ENCODE measurements at regions not wholly inside any gene's neighbourhood (a gene's known extent, or its start where the extent isn't known, plus 50 kb on each side); places are given as distances from the start of the nearest gene placed in this dataset.

DNA sequence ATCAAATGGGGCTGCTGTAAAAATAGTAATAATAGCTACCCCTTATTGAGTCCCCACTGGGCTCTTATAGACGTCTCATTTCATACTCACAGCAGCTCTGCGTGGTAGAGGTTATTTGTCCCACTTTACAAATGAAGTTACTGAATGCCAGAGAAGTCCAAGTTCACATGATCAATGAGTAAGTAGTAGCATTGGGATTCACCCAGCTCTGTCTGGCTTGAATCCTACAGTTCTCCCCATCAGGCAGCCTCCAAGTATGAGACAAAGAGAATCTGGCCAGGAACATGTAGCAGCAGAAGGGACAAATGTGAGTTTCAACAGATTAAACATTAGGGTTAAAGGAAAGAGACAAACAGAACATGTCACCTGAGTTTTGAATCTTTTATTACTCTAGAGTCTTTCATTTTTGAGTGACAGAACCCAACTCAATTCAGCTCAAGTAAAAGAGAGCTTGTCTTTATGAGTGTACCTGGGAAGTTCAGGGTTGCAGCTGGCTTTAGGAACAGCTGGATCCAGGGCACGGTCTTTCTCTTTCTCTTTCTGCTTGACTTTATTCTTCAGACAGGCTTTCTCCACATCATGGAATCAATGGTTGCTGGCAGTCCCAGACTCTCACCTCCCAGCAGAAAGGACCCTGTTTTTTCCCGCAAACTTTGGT is 64.1 kb upstream of the JDP2 start:
- no peaks in the 10 kb centered on the region for H3K27me3 ChIP-seq (ENCODE audit: low read length)
- no peak overlapping the region for H3K4me2 ChIP-seq (ENCODE audit: low read depth, low read length, poor library complexity, severe bottlenecking)
- no peak for DNase-seq
- H4K20me1 ChIP-seq (ENCODE audit: insufficient read depth, low read depth, low read length), result no peaks in the 10 kb centered on the region
- no peaks in the 10 kb centered on the region for H3K4me1 ChIP-seq (ENCODE audit: low read length)
- H3K79me2 ChIP-seq (ENCODE audit: low read length), result no peaks in the 10 kb centered on the region
- H3K36me3 ChIP-seq (ENCODE audit: insufficient read depth, low read length), result no peaks in the 10 kb centered on the region
- no peaks in the 10 kb centered on the region for H3K9me2 ChIP-seq (replicated peaks; ENCODE audit: insufficient read depth, low read length)
- no peaks in the 10 kb centered on the region for H3K9me3 ChIP-seq (ENCODE audit: low read length)
- no peak overlapping the region for H3K27ac ChIP-seq (ENCODE audit: low read length)
- H3K4me3 ChIP-seq (ENCODE audit: low read length), result no peak overlapping the region
- H3K9ac ChIP-seq (ENCODE audit: low read length), result no peak overlapping the region
- no peak overlapping the region for H2AFZ ChIP-seq (ENCODE audit: low read length)

DNA sequence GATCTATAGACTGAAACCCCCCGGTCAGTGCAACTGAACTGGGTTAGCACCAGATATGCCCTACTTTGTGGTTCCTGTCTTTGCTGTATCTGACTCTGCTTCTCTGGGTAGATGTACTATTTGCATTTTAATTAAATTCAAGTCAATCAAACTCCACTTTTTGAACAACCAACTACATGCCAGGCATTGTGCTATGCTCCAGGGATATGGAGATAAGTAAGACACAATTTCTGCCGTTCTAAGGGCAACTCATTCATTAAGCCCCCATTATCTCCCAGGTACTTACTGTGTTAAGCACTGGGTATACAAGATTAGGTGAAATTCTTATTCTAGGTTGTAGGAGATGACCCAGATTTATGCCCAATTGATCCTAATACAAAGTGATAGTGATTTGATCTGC is 62.7 kb upstream of the JDP2 start:
- no peaks in the 10 kb centered on the region for H3K9me2 ChIP-seq (replicated peaks; ENCODE audit: insufficient read depth, low read length)
- no peaks in the 10 kb centered on the region for H3K9me3 ChIP-seq (ENCODE audit: low read length)
- H3K27me3 ChIP-seq (ENCODE audit: low read length), result no peaks in the 10 kb centered on the region
- no peak overlapping the region for H2AFZ ChIP-seq (ENCODE audit: low read length)
- H3K36me3 ChIP-seq (ENCODE audit: insufficient read depth, low read length), result no peaks in the 10 kb centered on the region
- H3K4me3 ChIP-seq (ENCODE audit: low read length), result no peak overlapping the region
- H4K20me1 ChIP-seq (ENCODE audit: insufficient read depth, low read depth, low read length), result no peaks in the 10 kb centered on the region
- no peaks in the 10 kb centered on the region for H3K79me2 ChIP-seq (ENCODE audit: low read length)
- no peaks in the 10 kb centered on the region for H3K4me1 ChIP-seq (ENCODE audit: low read length)
- no peak for DNase-seq
- no peak overlapping the region for H3K9ac ChIP-seq (ENCODE audit: low read length)
- H3K27ac ChIP-seq (ENCODE audit: low read length), result no peak overlapping the region
- no peak overlapping the region for H3K4me2 ChIP-seq (ENCODE audit: low read depth, low read length, poor library complexity, severe bottlenecking)

DNA sequence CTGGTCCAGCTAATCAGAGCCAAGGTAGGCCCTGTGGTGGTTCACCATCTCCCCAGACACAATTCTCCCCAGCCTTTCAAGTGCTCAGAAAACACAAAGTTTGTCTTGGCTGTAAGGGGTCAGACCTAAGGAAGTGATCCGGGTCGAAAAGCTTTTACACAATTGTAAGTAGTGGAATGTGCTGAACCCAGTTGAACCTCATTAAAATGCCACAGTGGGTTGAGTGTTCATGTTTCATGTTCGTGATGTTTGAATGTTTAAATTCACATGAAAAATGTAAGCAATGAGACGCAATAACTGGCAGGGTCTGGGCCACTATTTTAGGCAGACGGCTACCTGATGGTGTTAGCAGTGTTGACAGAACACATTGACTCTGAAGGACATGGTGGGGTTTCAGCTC is 60.9 kb upstream of the JDP2 start:
- no peak overlapping the region for H3K27ac ChIP-seq (ENCODE audit: low read length)
- H2AFZ ChIP-seq (ENCODE audit: low read length), result no peak overlapping the region
- no peaks in the 10 kb centered on the region for H3K79me2 ChIP-seq (ENCODE audit: low read length)
- H3K9me3 ChIP-seq (ENCODE audit: low read length), result no peaks in the 10 kb centered on the region
- no peak overlapping the region for H3K4me2 ChIP-seq (ENCODE audit: low read depth, low read length, poor library complexity, severe bottlenecking)
- no peaks in the 10 kb centered on the region for H3K36me3 ChIP-seq (ENCODE audit: insufficient read depth, low read length)
- H3K4me3 ChIP-seq (ENCODE audit: low read length), result no peak overlapping the region
- H4K20me1 ChIP-seq (ENCODE audit: insufficient read depth, low read depth, low read length), result no peaks in the 10 kb centered on the region
- H3K4me1 ChIP-seq (ENCODE audit: low read length), result no peaks in the 10 kb centered on the region
- no peak for DNase-seq
- no peaks in the 10 kb centered on the region for H3K9me2 ChIP-seq (replicated peaks; ENCODE audit: insufficient read depth, low read length)
- H3K9ac ChIP-seq (ENCODE audit: low read length), result no peak overlapping the region
- H3K27me3 ChIP-seq (ENCODE audit: low read length), result no peaks in the 10 kb centered on the region

DNA sequence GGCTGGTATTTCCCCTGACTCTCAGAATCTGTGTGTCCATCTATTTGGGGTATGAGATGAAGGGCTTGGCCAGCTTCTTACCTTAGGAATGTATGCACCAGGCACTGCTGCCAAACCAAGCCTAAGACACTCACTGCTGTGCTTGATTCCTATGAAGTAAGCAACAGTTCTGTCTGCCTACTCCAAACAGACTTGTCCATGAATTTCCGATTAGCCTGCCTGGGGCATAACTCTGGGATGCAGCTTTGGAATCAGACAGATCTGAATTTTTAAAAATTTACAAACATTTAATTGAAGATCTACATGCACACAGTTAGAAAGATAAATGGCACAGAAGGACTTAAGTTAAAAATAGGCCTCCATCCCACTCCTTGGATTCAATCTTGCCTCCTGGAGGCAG is 59.5 kb upstream of the JDP2 start:
- H3K9me2 ChIP-seq (replicated peaks; ENCODE audit: insufficient read depth, low read length), result no peaks in the 10 kb centered on the region
- no peak overlapping the region for H2AFZ ChIP-seq (ENCODE audit: low read length)
- no peaks in the 10 kb centered on the region for H3K36me3 ChIP-seq (ENCODE audit: insufficient read depth, low read length)
- no peak overlapping the region for H3K4me3 ChIP-seq (ENCODE audit: low read length)
- H3K27ac ChIP-seq (ENCODE audit: low read length), result no peak overlapping the region
- no peak for DNase-seq
- H4K20me1 ChIP-seq (ENCODE audit: insufficient read depth, low read depth, low read length), result no peaks in the 10 kb centered on the region
- H3K4me2 ChIP-seq (ENCODE audit: low read depth, low read length, poor library complexity, severe bottlenecking), result no peak overlapping the region
- no peaks in the 10 kb centered on the region for H3K27me3 ChIP-seq (ENCODE audit: low read length)
- H3K79me2 ChIP-seq (ENCODE audit: low read length), result no peaks in the 10 kb centered on the region
- no peak overlapping the region for H3K9ac ChIP-seq (ENCODE audit: low read length)
- H3K4me1 ChIP-seq (ENCODE audit: low read length), result no peaks in the 10 kb centered on the region
- no peaks in the 10 kb centered on the region for H3K9me3 ChIP-seq (ENCODE audit: low read length)

DNA sequence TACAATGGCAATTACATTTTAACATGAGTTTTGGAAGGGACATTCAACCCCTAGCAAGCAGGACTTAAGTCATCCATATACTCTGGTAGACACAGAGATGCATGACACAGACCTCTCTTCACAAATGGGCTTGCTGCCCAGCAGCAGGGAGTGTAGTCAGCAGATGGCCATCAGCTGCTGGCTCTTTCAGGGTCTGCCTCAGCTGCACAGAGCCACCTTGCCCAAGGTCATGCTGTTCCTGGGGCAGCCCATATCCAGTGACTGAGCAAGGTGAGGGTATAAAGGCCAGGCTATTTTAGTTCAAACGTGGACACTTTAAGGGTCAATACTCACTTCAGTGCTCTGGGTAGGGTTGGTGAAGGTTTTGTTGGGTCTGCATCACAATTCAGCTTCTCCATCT is 58.3 kb upstream of the JDP2 start:
- Histone ChIP-seq H2AFZ (ENCODE audit: low read length) (no peak overlapping the region), H3K36me3 (ENCODE audit: insufficient read depth, low read length) (no peaks in the 10 kb centered on the region), H3K4me2 (ENCODE audit: low read depth, low read length, poor library complexity, severe bottlenecking) (no peak overlapping the region), H3K4me3 (ENCODE audit: low read length) (no peak overlapping the region), H3K4me1 (ENCODE audit: low read length) (no peaks in the 10 kb centered on the region), H3K9me3 (ENCODE audit: low read length) (no peaks in the 10 kb centered on the region), H3K79me2 (ENCODE audit: low read length) (no peaks in the 10 kb centered on the region), H3K9ac (ENCODE audit: low read length) (no peak overlapping the region), H4K20me1 (ENCODE audit: insufficient read depth, low read depth, low read length) (no peaks in the 10 kb centered on the region), H3K9me2 (replicated peaks; ENCODE audit: insufficient read depth, low read length) (no peaks in the 10 kb centered on the region), H3K27me3 (ENCODE audit: low read length) (no peaks in the 10 kb centered on the region), H3K27ac (ENCODE audit: low read length) (no peak overlapping the region)
- no peak for DNase-seq

DNA sequence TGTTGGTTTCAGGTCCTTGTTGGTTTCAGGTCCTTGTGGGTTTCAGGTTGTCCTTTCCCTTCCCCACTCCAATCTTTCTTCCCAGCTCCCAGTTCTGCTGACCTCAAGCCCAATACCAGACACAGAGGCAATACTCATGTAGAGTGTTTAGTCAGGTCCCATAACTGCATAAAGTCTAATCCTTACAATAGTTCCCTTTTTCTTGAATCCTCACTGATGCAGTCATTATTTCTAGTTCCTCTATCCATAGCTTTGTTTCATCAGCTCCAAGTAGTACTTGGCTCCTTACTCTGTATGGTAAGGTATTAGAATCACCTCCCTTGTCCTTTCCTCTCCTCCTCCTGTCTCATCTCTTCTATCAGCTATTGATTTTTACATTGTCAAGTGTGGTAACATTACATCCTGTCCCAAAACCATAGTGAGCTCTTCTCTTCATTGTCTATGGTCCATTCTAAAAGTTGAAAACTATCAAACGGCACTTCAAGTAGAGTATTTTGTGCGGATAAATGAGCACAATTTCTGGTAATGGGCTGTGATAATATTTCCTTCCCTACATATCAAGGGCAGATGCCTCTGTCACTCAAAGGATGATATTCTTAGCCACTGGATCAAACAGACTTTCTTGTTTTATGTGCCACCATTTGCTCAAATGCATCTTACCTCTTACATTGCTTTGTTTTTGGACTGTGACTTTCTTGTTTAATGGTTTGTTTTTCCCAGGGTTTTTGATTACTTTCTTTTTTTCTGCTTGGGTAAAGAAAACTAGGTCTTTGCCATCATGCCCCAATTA is 57.2 kb upstream of the JDP2 start:
- H3K4me3 ChIP-seq (ENCODE audit: low read length), result no peak overlapping the region
- no peak overlapping the region for H2AFZ ChIP-seq (ENCODE audit: low read length)
- no peak overlapping the region for H3K4me2 ChIP-seq (ENCODE audit: low read depth, low read length, poor library complexity, severe bottlenecking)
- no peak overlapping the region for H3K27ac ChIP-seq (ENCODE audit: low read length)
- H3K4me1 ChIP-seq (ENCODE audit: low read length), result no peaks in the 10 kb centered on the region
- H4K20me1 ChIP-seq (ENCODE audit: insufficient read depth, low read depth, low read length), result no peaks in the 10 kb centered on the region
- no peaks in the 10 kb centered on the region for H3K36me3 ChIP-seq (ENCODE audit: insufficient read depth, low read length)
- DNase-seq, result no peak
- no peaks in the 10 kb centered on the region for H3K9me2 ChIP-seq (replicated peaks; ENCODE audit: insufficient read depth, low read length)
- no peaks in the 10 kb centered on the region for H3K79me2 ChIP-seq (ENCODE audit: low read length)
- H3K9me3 ChIP-seq (ENCODE audit: low read length), result no peaks in the 10 kb centered on the region
- H3K27me3 ChIP-seq (ENCODE audit: low read length), result no peaks in the 10 kb centered on the region
- H3K9ac ChIP-seq (ENCODE audit: low read length), result no peak overlapping the region

DNA sequence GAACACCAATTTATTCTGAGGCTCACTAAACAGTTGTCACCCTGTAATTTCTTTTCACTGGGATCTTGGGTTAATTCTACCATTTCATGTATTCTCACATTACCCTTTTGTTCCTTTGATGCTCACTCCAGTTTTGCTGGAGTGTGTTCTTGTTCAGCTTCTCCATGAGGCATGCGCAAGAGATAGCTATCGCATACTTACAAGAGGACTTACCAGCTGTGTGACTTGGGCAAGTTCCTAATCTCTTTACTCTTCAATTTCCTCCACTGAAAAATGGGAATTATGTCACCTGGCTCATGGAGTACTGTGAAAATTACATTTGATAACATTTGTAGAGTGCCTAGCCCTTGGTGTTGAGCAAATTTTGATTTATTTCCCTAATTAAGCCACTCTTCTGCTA is 56.5 kb upstream of the JDP2 start:
- no peak overlapping the region for H3K4me3 ChIP-seq (ENCODE audit: low read length)
- H3K36me3 ChIP-seq (ENCODE audit: insufficient read depth, low read length), result no peaks in the 10 kb centered on the region
- H3K79me2 ChIP-seq (ENCODE audit: low read length), result no peaks in the 10 kb centered on the region
- no peaks in the 10 kb centered on the region for H3K9me2 ChIP-seq (replicated peaks; ENCODE audit: insufficient read depth, low read length)
- no peak overlapping the region for H2AFZ ChIP-seq (ENCODE audit: low read length)
- H4K20me1 ChIP-seq (ENCODE audit: insufficient read depth, low read depth, low read length), result no peaks in the 10 kb centered on the region
- H3K27me3 ChIP-seq (ENCODE audit: low read length), result no peaks in the 10 kb centered on the region
- no peak overlapping the region for H3K9ac ChIP-seq (ENCODE audit: low read length)
- no peak overlapping the region for H3K4me2 ChIP-seq (ENCODE audit: low read depth, low read length, poor library complexity, severe bottlenecking)
- H3K4me1 ChIP-seq (ENCODE audit: low read length), result no peaks in the 10 kb centered on the region
- H3K27ac ChIP-seq (ENCODE audit: low read length), result no peak overlapping the region
- DNase-seq, result no peak
- H3K9me3 ChIP-seq (ENCODE audit: low read length), result no peaks in the 10 kb centered on the region

DNA sequence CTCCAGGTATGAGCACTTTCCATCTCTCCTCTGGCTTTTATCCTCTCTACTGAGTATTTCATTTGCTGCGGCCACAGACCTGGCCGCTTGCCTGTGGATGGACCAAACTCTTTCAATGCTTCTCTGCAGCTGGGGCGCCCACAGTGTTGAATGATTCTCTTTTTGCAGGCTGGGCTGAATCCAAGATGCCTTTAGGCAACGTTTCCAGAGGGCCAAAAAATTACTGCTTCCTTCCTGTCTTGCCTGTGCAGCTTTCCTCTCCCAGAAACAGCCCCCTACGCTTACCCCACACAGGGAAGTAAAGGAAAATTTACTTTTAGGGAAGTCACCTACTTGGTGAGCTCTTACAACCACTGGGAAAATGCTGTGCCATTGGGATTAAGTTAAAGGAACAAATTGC is 55.6 kb upstream of the JDP2 start:
- no peak overlapping the region for H3K9ac ChIP-seq (ENCODE audit: low read length)
- H3K4me1 ChIP-seq (ENCODE audit: low read length), result no peaks in the 10 kb centered on the region
- no peak overlapping the region for H3K4me3 ChIP-seq (ENCODE audit: low read length)
- no peak overlapping the region for H3K27ac ChIP-seq (ENCODE audit: low read length)
- H2AFZ ChIP-seq (ENCODE audit: low read length), result no peak overlapping the region
- H3K4me2 ChIP-seq (ENCODE audit: low read depth, low read length, poor library complexity, severe bottlenecking), result no peak overlapping the region
- no peak for DNase-seq
- no peaks in the 10 kb centered on the region for H3K36me3 ChIP-seq (ENCODE audit: insufficient read depth, low read length)
- H3K9me2 ChIP-seq (replicated peaks; ENCODE audit: insufficient read depth, low read length), result no peaks in the 10 kb centered on the region
- H3K9me3 ChIP-seq (ENCODE audit: low read length), result no peaks in the 10 kb centered on the region
- H4K20me1 ChIP-seq (ENCODE audit: insufficient read depth, low read depth, low read length), result no peaks in the 10 kb centered on the region
- H3K79me2 ChIP-seq (ENCODE audit: low read length), result no peaks in the 10 kb centered on the region
- no peaks in the 10 kb centered on the region for H3K27me3 ChIP-seq (ENCODE audit: low read length)

Data from Karpas-422 (cell line).